GM21619 (cell line): ENCODE measurements at regions not wholly inside any gene's neighbourhood (a gene's known extent, or its start where the extent isn't known, plus 50 kb on each side); places are given as distances from the start of the nearest gene placed in this dataset.
"Not testable (repeated sequence)": the region's sequence is repeated elsewhere in the genome, so short reads cannot be mapped to it uniquely, and the experiment has no call there.

Source experiments
- ATAC-seq: cut with Tn5 transposase; IDR thresholded peaks from one replicate; pipeline ENCODE4 v1.9.1; 2021; ENCODE audit not compliant: unreplicated experiment

GRCh38 chr7:15836651-15837050 lies 150.2 kb upstream of the MEOX2 start:
- ATAC-seq, result no peak

- ATAC-seq, result no peak
Measured at GRCh38 chr7:15836041-15836440, 149.6 kb upstream of the MEOX2 start.

GRCh38 chr7:15834446-15834845 lies 148.0 kb upstream of the MEOX2 start:
- ATAC-seq, result no peak

GRCh38 chr7:15832996-15833395 lies 146.5 kb upstream of the MEOX2 start:
- ATAC-seq, result no peak

- no peak for ATAC-seq
Measured at GRCh38 chr7:15831606-15832005, 145.1 kb upstream of the MEOX2 start.

- no peak for ATAC-seq
Measured at GRCh38 chr7:15829691-15830090, 143.2 kb upstream of the MEOX2 start.

GRCh38 chr7:15828881-15829280 lies 142.4 kb upstream of the MEOX2 start:
- ATAC-seq, result no peak

- no peak for ATAC-seq
Measured at GRCh38 chr7:15821484-15822427, 135.3 kb upstream of the MEOX2 start.

- no peak for ATAC-seq
Measured at GRCh38 chr7:15820319-15820718, 133.8 kb upstream of the MEOX2 start.

- ATAC-seq, result no peak
Measured at GRCh38 chr7:15816835-15817426, 130.4 kb upstream of the MEOX2 start.

GRCh38 chr7:15813448-15813847 lies 127.0 kb upstream of the MEOX2 start:
- ATAC-seq, result no peak

GRCh38 chr7:15810383-15810782 lies 123.9 kb upstream of the MEOX2 start:
- ATAC-seq, result not testable (repeated sequence)

- ATAC-seq, result not testable (repeated sequence)
Measured at GRCh38 chr7:15809936-15810335, 123.5 kb upstream of the MEOX2 start.

GRCh38 chr7:15805891-15806290 lies 119.4 kb upstream of the MEOX2 start:
- no peak for ATAC-seq

GRCh38 chr7:15802425-15802824 lies 115.9 kb upstream of the MEOX2 start:
- no peak for ATAC-seq

GRCh38 chr7:15801551-15801950 lies 115.1 kb upstream of the MEOX2 start:
- ATAC-seq, result no peak

GRCh38 chr7:15801041-15801440 lies 114.6 kb upstream of the MEOX2 start:
- no peak for ATAC-seq

GRCh38 chr7:15798081-15798480 lies 111.6 kb upstream of the MEOX2 start:
- no peak for ATAC-seq

- no peak for ATAC-seq
Measured at GRCh38 chr7:15795393-15795792, 108.9 kb upstream of the MEOX2 start.

GRCh38 chr7:15794801-15795200 lies 108.3 kb upstream of the MEOX2 start:
- no peak for ATAC-seq

- ATAC-seq, result no peak
Measured at GRCh38 chr7:15784694-15785030, 98.2 kb upstream of the MEOX2 start.

- ATAC-seq, result no peak
Measured at GRCh38 chr7:15783987-15784693, 97.7 kb upstream of the MEOX2 start.
